ENCODE measurements at regions not wholly inside any gene's neighbourhood (a gene's known extent, or its start where the extent isn't known, plus 50 kb on each side); places are given as distances from the start of the nearest gene placed in this dataset.

- CTCF ChIA-PET = no interaction called here
- Mint-ChIP-seq H3K4me3 (no peak overlapping the region), H3K27me3 (no peaks in the 10 kb centered on the region), H3K4me1 (ENCODE audit: low read depth) (no peaks in the 10 kb centered on the region), H3K9me3 (no peaks in the 10 kb centered on the region), H3K36me3 (ENCODE audit: low read depth) (no peaks in the 10 kb centered on the region), H3K27ac (no peak overlapping the region)
- Histone ChIP-seq H3K4me3 (ENCODE audit: low read length) (no peak overlapping the region), H3K27ac (ENCODE audit: low read depth in 1 of 2, low read length in 2 of 2) (no peak overlapping the region), H3K36me3 (ENCODE audit: insufficient read depth, low read length) (no peaks in the 10 kb centered on the region), H3K4me1 (ENCODE audit: insufficient read depth, low read length) (no peaks in the 10 kb centered on the region), H3K9me3 (ENCODE audit: control insufficient read depth in 1 of 2, insufficient read depth in 1 of 2, low read length in 2 of 2) (no peaks in the 10 kb centered on the region), H3K27me3 (ENCODE audit: control insufficient read depth in 1 of 2, insufficient read depth in 2 of 2, low read length in 2 of 2) (no peaks in the 10 kb centered on the region)
- ATAC-seq (ENCODE audit: poor library complexity) (no peak), DNase-seq (no peak)
- TF ChIP-seq CTCF (IDR thresholded peaks at IDR 0.05) = no peak
- intact Hi-C loops (cut with DNase I, micrococcal nuclease) = no loop called here
- POLR2A ChIA-PET = no interaction called here
Measured at GRCh38 chr13:76314495-76314894, 571.7 kb downstream of the KCTD12 start.

GRCh38 chr13:76307142-76307541, 579.1 kb downstream of the KCTD12 start:
- no peaks in the 10 kb centered on the region for H3K36me3 Mint-ChIP-seq (ENCODE audit: low read depth)
- intact Hi-C loops (cut with DNase I, micrococcal nuclease) = no loop called here
- ChIA-PET CTCF (no interaction called here), POLR2A (no interaction called here)
- H3K4me1 ChIP-seq (ENCODE audit: insufficient read depth, low read length) = no peaks in the 10 kb centered on the region
- no peaks in the 10 kb centered on the region for H3K4me1 Mint-ChIP-seq (ENCODE audit: low read depth)
- DNase-seq (no peak), ATAC-seq (ENCODE audit: poor library complexity) (no peak)
- H3K9me3 Mint-ChIP-seq = no peaks in the 10 kb centered on the region
- H3K27ac ChIP-seq (ENCODE audit: low read depth in 1 of 2, low read length in 2 of 2) = no peak overlapping the region
- no peaks in the 10 kb centered on the region for H3K27me3 Mint-ChIP-seq
- no peak overlapping the region for H3K27ac Mint-ChIP-seq
- no peak overlapping the region for H3K4me3 ChIP-seq (ENCODE audit: low read length)
- no peaks in the 10 kb centered on the region for H3K27me3 ChIP-seq (ENCODE audit: control insufficient read depth in 1 of 2, insufficient read depth in 2 of 2, low read length in 2 of 2)
- H3K36me3 ChIP-seq (ENCODE audit: insufficient read depth, low read length) = no peaks in the 10 kb centered on the region
- H3K9me3 ChIP-seq (ENCODE audit: control insufficient read depth in 1 of 2, insufficient read depth in 1 of 2, low read length in 2 of 2) = no peaks in the 10 kb centered on the region
- TF ChIP-seq CTCF (IDR thresholded peaks at IDR 0.05) = no peak
- no peak overlapping the region for H3K4me3 Mint-ChIP-seq

- DNase-seq = no peak
- H3K27me3 Mint-ChIP-seq = no peaks in the 10 kb centered on the region
- H3K4me1 ChIP-seq (ENCODE audit: insufficient read depth, low read length) = no peaks in the 10 kb centered on the region
- H3K27me3 ChIP-seq (ENCODE audit: control insufficient read depth in 1 of 2, insufficient read depth in 2 of 2, low read length in 2 of 2) = no peaks in the 10 kb centered on the region
- H3K27ac Mint-ChIP-seq = no peak overlapping the region
- ChIA-PET CTCF (no interaction called here), POLR2A (no interaction called here)
- intact Hi-C loops (cut with DNase I, micrococcal nuclease) = no loop called here
- H3K9me3 Mint-ChIP-seq = no peaks in the 10 kb centered on the region
- no peaks in the 10 kb centered on the region for H3K36me3 ChIP-seq (ENCODE audit: insufficient read depth, low read length)
- H3K9me3 ChIP-seq (ENCODE audit: control insufficient read depth in 1 of 2, insufficient read depth in 1 of 2, low read length in 2 of 2) = no peaks in the 10 kb centered on the region
- no peaks in the 10 kb centered on the region for H3K36me3 Mint-ChIP-seq (ENCODE audit: low read depth)
- no peaks in the 10 kb centered on the region for H3K4me1 Mint-ChIP-seq (ENCODE audit: low read depth)
- H3K4me3 ChIP-seq (ENCODE audit: low read length) = no peak overlapping the region
- H3K4me3 Mint-ChIP-seq = no peak overlapping the region
- no peak overlapping the region for H3K27ac ChIP-seq (ENCODE audit: low read depth in 1 of 2, low read length in 2 of 2)
- TF ChIP-seq CTCF (IDR thresholded peaks at IDR 0.05) = no peak
- no peak for ATAC-seq (ENCODE audit: poor library complexity)
Measured at GRCh38 chr13:76300688-76301087, 585.5 kb downstream of the KCTD12 start.
